Lung (tissue), 11 donors: ENCODE measurements at regions not wholly inside any gene's neighbourhood (a gene's known extent, or its start where the extent isn't known, plus 50 kb on each side); places are given as distances from the start of the nearest gene placed in this dataset.
A peak's percentile ranks its signal among the peaks of the same experiment; 100 is the strongest.

Experiments used
- ATAC-seq: fragments of 200-7000 bp; cut with Tn5 transposase; one replicate; pipeline ENCODE4 v1.9.1; 2020; ENCODE audit warnings: moderate number of reproducible peaks; ENCODE audit not compliant: insufficient read depth, low FRiP score
- DNase-seq, 3 donors: peaks; one replicate each; pipeline ENCODE4 v3.0.0-alpha.2; 2013 to 2017
- H3K27ac ChIP-seq, 2 donors: one replicate each; pipeline ENCODE4 v1.5.1; 2013; ENCODE audit warnings: mild to moderate bottlenecking in 2 of 2, moderate library complexity in 2 of 2, control low read depth in 1 of 2, inconsistent platforms in 1 of 2, low read depth in 1 of 2, low read length in 1 of 2
- H3K27me3 ChIP-seq, 3 donors: one replicate each; pipeline ENCODE4 v1.5.1; 2013; ENCODE audit warnings: low read length in 2 of 3; ENCODE audit not compliant: control insufficient read depth in 3 of 3, insufficient read depth in 3 of 3
- H3K36me3 ChIP-seq, 4 donors: one replicate each; pipeline ENCODE4 v1.5.1; 2013; ENCODE audit warnings: low read length in 4 of 4, mild to moderate bottlenecking in 1 of 4, moderate library complexity in 1 of 4; ENCODE audit not compliant: control insufficient read depth in 4 of 4, insufficient read depth in 4 of 4
- H3K4me1 ChIP-seq, 5 donors: one replicate each; pipeline ENCODE4 v1.5.1; 2013; ENCODE audit warnings: low read length in 5 of 5, mild to moderate bottlenecking in 2 of 5, moderate library complexity in 1 of 5; ENCODE audit not compliant: control insufficient read depth in 5 of 5, insufficient read depth in 5 of 5
- H3K4me3 ChIP-seq: one replicate; pipeline ENCODE4 v1.5.1; 2013; ENCODE audit warnings: mild to moderate bottlenecking, control low read depth, moderate library complexity
- H3K9ac ChIP-seq, 2 donors: one replicate each; pipeline ENCODE4 v1.5.1; 2013; ENCODE audit warnings: low read length in 2 of 2, control low read depth in 1 of 2; ENCODE audit not compliant: insufficient read depth in 1 of 2
- H3K9me3 ChIP-seq, 4 donors: one replicate each; pipeline ENCODE4 v1.5.1; 2013; ENCODE audit warnings: low read length in 3 of 4, mild to moderate bottlenecking in 1 of 4, moderate library complexity in 1 of 4; ENCODE audit not compliant: control insufficient read depth in 4 of 4, insufficient read depth in 3 of 4
- WGBS, 2 donors: extraction: QIAGEN DNeasy Blood & Tissue Kit; methylation state at CpG; one replicate each; pipeline ENCODE4 v1.1.7; 2013; 5-methylcytosine and 5-hydroxymethylcytosine counted together
- TF ChIP-seq, protein P1 (sequence below): IDR thresholded peaks from 2 replicates; pipeline ENCODE4 v1.5.1; 2012; ENCODE audit warnings: mild to moderate bottlenecking; ENCODE audit errors: control extremely low read depth, extremely low read depth
- donor health status: control.
- donor health status: control.
- donor health status: Bipolar disorder and iron deficiency.
- donor health status: healthy.
- donor health status: DM: yes; HTN: yes; CAD: no.

DNA sequence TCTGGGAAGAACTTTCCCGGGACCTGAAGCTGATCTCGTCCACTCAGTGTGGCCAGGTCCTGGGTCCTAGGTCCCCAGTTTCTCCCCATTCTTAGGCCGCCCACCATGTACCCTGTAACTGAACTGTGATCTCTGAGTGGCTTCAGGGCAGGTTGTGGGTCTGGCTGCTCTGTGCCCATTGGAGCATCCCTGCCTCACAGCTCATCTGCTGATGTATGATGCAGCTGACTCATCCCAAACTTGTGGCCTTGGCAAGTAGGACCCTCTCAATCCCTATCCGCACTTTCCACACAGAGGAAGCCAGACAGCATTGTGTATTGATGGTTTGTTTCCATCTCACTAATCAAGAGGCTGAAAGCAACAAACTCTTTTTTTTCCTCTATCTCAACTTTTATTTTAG is 69.1 kb upstream of the XCR1 start:
- 82 to 94% methylated on average over 4 of the region's 4 CpGs for WGBS, 2 donors
- TF ChIP-seq, protein P1, sequence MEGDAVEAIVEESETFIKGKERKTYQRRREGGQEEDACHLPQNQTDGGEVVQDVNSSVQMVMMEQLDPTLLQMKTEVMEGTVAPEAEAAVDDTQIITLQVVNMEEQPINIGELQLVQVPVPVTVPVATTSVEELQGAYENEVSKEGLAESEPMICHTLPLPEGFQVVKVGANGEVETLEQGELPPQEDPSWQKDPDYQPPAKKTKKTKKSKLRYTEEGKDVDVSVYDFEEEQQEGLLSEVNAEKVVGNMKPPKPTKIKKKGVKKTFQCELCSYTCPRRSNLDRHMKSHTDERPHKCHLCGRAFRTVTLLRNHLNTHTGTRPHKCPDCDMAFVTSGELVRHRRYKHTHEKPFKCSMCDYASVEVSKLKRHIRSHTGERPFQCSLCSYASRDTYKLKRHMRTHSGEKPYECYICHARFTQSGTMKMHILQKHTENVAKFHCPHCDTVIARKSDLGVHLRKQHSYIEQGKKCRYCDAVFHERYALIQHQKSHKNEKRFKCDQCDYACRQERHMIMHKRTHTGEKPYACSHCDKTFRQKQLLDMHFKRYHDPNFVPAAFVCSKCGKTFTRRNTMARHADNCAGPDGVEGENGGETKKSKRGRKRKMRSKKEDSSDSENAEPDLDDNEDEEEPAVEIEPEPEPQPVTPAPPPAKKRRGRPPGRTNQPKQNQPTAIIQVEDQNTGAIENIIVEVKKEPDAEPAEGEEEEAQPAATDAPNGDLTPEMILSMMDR = no peak
- H3K27me3 ChIP-seq = no peaks in the 10 kb centered on the region
- no peaks in the 10 kb centered on the region for H3K36me3 ChIP-seq
- no peak overlapping the region for H3K9ac ChIP-seq
- H3K9me3 ChIP-seq = no peaks in the 10 kb centered on the region
- H3K4me1 ChIP-seq = peaks cover 0 to 5% (median 0%) of the 10 kb centered on the region in 5 donors
- ATAC-seq = no peak
- H3K27ac ChIP-seq = peak overlapping the region in 1 of 2 donors; percentile 28
- DNase-seq = no peak
- H3K4me3 ChIP-seq = no peak overlapping the region

- Histone ChIP-seq H3K4me1 (peaks cover 0 to 5% (median 0%) of the 10 kb centered on the region in 5 donors), H3K27ac (peak overlapping the region in 1 of 2 donors; percentile 82), H3K36me3 (no peaks in the 10 kb centered on the region), H3K27me3 (no peaks in the 10 kb centered on the region), H3K9ac (no peak overlapping the region), H3K9me3 (no peaks in the 10 kb centered on the region), H3K4me3 (no peak overlapping the region)
- 42 to 74% methylated on average over 5 of the region's 5 CpGs for WGBS, 2 donors
- DNase-seq (no peak), ATAC-seq (no peak)
- TF ChIP-seq, protein P1 = no peak
These were observed 68.0 kb upstream of the XCR1 start for GRCh38 chr3:46095307-46095706.

GRCh38 chr3:46094506-46094905 is 67.2 kb upstream of the XCR1 start:
- TF ChIP-seq, protein P1 = no peak
- no peak for DNase-seq
- ATAC-seq = no peak
- no peaks in the 10 kb centered on the region for H3K9me3 ChIP-seq
- H3K27ac ChIP-seq = peak overlapping the region in 1 of 2 donors; percentile 15
- peaks cover 0 to 5% (median 2%) of the 10 kb centered on the region in 5 donors for H3K4me1 ChIP-seq
- no peak overlapping the region for H3K9ac ChIP-seq
- no peaks in the 10 kb centered on the region for H3K27me3 ChIP-seq
- WGBS, 2 donors = 84 to 100% methylated on average over 1 of the region's 1 CpG
- H3K4me3 ChIP-seq = no peak overlapping the region
- no peaks in the 10 kb centered on the region for H3K36me3 ChIP-seq

GRCh38 chr3:46093966-46094365 is 66.7 kb upstream of the XCR1 start:
- TF ChIP-seq, protein P1 = no peak
- H3K4me1 ChIP-seq = peaks cover 0 to 8% (median 5%) of the 10 kb centered on the region in 5 donors
- ATAC-seq = no peak
- H3K9me3 ChIP-seq = no peaks in the 10 kb centered on the region
- no peak for DNase-seq
- WGBS, 2 donors = 93 to 94% methylated on average over 4 of the region's 4 CpGs
- H3K9ac ChIP-seq = no peak overlapping the region
- no peaks in the 10 kb centered on the region for H3K36me3 ChIP-seq
- no peaks in the 10 kb centered on the region for H3K27me3 ChIP-seq
- H3K4me3 ChIP-seq = no peak overlapping the region
- H3K27ac ChIP-seq = no peak overlapping the region
